SK-N-SH treated with all-trans-retinoic acid at 6 μM for 48 hours (cell line): ENCODE measurements at regions not wholly inside any gene's neighbourhood (a gene's known extent, or its start where the extent isn't known, plus 50 kb on each side); places are given as distances from the start of the nearest gene placed in this dataset.

Experiments used
- ARNTL ChIP-seq: fragments of 450-650 bp; formaldehyde crosslinking; IDR thresholded peaks from 2 replicates; pipeline ENCODE4 v1.5.0; 2020; ENCODE audit warnings: low read depth, mild to moderate bottlenecking, moderate library complexity, borderline replicate concordance
- ESRRG ChIP-seq: fragments of 250-450 bp; sonication (Bioruptor Pico); IDR thresholded peaks from 2 replicates; pipeline ENCODE4 v1.6.1; 2021; ENCODE audit warnings: mild to moderate bottlenecking
- ISL1 ChIP-seq: fragments of 250-450 bp; sonication (Bioruptor Pico); IDR thresholded peaks from 2 replicates; pipeline ENCODE4 v2.1.2; 2022; ENCODE audit warnings: mild to moderate bottlenecking, moderate library complexity
- PATZ1 ChIP-seq: fragments of 250-450 bp; sonication (Bioruptor Pico); IDR thresholded peaks from 2 replicates; pipeline ENCODE4 v1.8.0; 2020; ENCODE audit warnings: mild to moderate bottlenecking, moderate library complexity, borderline replicate concordance
- POU6F1 ChIP-seq: fragments of 250-450 bp; sonication (Bioruptor Pico); IDR thresholded peaks from 2 replicates; pipeline ENCODE4 v1.8.0; 2021; ENCODE audit warnings: low read depth, mild to moderate bottlenecking, moderate library complexity, borderline replicate concordance
- PPARA ChIP-seq: fragments of 250-450 bp; sonication (Bioruptor Pico); IDR thresholded peaks from 2 replicates; pipeline ENCODE4 v1.5.0; 2020; ENCODE audit warnings: mild to moderate bottlenecking, borderline replicate concordance
- RARB ChIP-seq: fragments of 250-450 bp; sonication (Bioruptor Pico); IDR thresholded peaks from 2 replicates; pipeline ENCODE4 v1.8.0; 2021; ENCODE audit warnings: mild to moderate bottlenecking, moderate library complexity
- TSHZ2 ChIP-seq: fragments of 250-450 bp; sonication (Bioruptor Pico); IDR thresholded peaks from 2 replicates; pipeline ENCODE4 v1.5.0; 2020; ENCODE audit warnings: mild to moderate bottlenecking, moderate library complexity
- ZC3H10 ChIP-seq: fragments of 250-450 bp; sonication (Bioruptor Pico); IDR thresholded peaks from 2 replicates; pipeline ENCODE4 v1.5.1; 2021; ENCODE audit warnings: mild to moderate bottlenecking, moderate library complexity
- ZFP3 ChIP-seq: fragments of 250-450 bp; sonication (Bioruptor Pico); IDR thresholded peaks from 2 replicates; pipeline ENCODE4 v1.5.0; 2020; ENCODE audit warnings: mild to moderate bottlenecking, moderate library complexity

DNA sequence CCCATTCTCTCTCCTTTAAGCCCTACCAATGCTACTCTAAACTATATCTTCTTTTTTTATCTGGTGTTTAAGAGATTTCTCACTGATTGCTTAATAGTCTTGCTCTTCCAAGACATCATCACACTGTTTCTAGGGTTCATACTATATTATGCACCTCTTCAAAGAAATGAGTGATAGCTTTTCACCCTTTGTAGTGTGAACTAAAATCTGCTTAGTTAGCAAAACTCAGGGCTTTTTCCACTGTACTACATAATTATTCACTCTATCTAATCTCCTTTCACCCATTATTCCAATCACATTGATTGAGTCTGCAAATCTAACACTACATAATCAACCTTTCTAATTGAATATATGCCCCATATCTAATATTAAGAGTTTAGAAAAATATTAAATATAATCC is 456.0 kb upstream of the SOX9 start:
- TF ChIP-seq ZC3H10 (CRISPR knock-in tag) (no peak), PPARA (CRISPR knock-in tag) (no peak), ESRRG (no peak), ZFP3 (no peak), PATZ1 (no peak), TSHZ2 (CRISPR knock-in tag) (no peak), ISL1 (no peak), ARNTL (no peak), RARB (CRISPR knock-in tag) (no peak), POU6F1 (CRISPR knock-in tag) (no peak)
